ENCODE measurements at regions not wholly inside any gene's neighbourhood (a gene's known extent, or its start where the extent isn't known, plus 50 kb on each side); places are given as distances from the start of the nearest gene placed in this dataset.

DNA sequence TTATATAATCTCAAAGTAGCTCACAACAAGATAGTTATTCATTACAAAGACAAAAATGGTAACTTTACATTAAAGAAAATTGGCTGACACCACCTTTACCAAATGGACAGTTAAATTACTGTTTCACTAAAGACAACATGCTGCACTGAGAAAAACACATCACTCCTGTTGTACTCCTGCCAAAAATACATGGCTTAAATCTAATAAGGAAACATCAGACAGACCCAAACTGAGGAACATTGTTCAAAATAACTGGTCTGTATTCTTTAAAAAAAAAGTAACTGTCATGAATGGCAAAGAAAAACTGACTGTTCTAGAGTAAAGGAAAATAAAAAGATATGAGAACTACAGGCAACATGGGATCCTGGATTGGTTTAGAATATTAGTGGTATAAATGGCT lies 151.3 kb upstream of the DCN start:
- TF ChIP-seq CTCF (IDR thresholded peaks at IDR 0.05) (no peak), POLR2A (IDR thresholded peaks at IDR 0.05) (no peak), EP300 (IDR thresholded peaks at IDR 0.05; ENCODE audit: low read depth) (no peak)
